ENCODE measurements at regions not wholly inside any gene's neighbourhood (a gene's known extent, or its start where the extent isn't known, plus 50 kb on each side); places are given as distances from the start of the nearest gene placed in this dataset.

GRCh38 chr1:68677684-68678351 is 180.9 kb upstream of the DEPDC1 start:
- DNase-seq (no peak), ATAC-seq (no peak)

GRCh38 chr1:68696221-68696620 is 199.3 kb upstream of the DEPDC1 start:
- no peaks in the 10 kb centered on the region for H3K27me3 ChIP-seq
- TF ChIP-seq CTCF (IDR thresholded peaks at IDR 0.05), result no peak
- H3K4me3 ChIP-seq, result no peak overlapping the region
- H3K27ac ChIP-seq, result no peak overlapping the region
- intact Hi-C loops (cut with DNase I), result no loop called here
- ATAC-seq (no peak), DNase-seq (no peak)
- 54 to 80% (median 73%) methylated on average over 3 of the region's 3 CpGs for WGBS, 4 donors
- no peaks in the 10 kb centered on the region for H3K9me3 ChIP-seq
- H3K36me3 ChIP-seq, result no peaks in the 10 kb centered on the region
- no peaks in the 10 kb centered on the region for H3K4me1 ChIP-seq

More at GRCh38 chr1:68677684-68678351, 180.9 kb upstream of the DEPDC1 start:
- H3K9me3 ChIP-seq, result no peaks in the 10 kb centered on the region
- WGBS, 4 donors, result 85 to 95% (median 91%) methylated on average over 1 of the region's 1 CpG
- H3K27me3 ChIP-seq, result no peaks in the 10 kb centered on the region
- H3K27ac ChIP-seq, result no peak overlapping the region
- H3K36me3 ChIP-seq, result no peaks in the 10 kb centered on the region
- no peaks in the 10 kb centered on the region for H3K4me1 ChIP-seq
- TF ChIP-seq POLR2A (IDR thresholded peaks at IDR 0.05) (no peak), CTCF (IDR thresholded peaks at IDR 0.05) (no peak)
- no peak overlapping the region for H3K4me3 ChIP-seq
- intact Hi-C loops (cut with DNase I), result no loop called here

GRCh38 chr1:68703921-68704354 is 207.1 kb upstream of the DEPDC1 start:
- ATAC-seq (no peak), DNase-seq (no peak)
- no peak for TF ChIP-seq POLR2A (IDR thresholded peaks at IDR 0.05)
- TF ChIP-seq CTCF (IDR thresholded peaks at IDR 0.05), result no peak
- intact Hi-C loops (cut with DNase I), result no loop called here
- 76 to 84% (median 78%) methylated on average over 2 of the region's 2 CpGs for WGBS, 4 donors
- Histone ChIP-seq H3K36me3 (no peaks in the 10 kb centered on the region), H3K27ac (no peak overlapping the region), H3K9me3 (peaks cover 0 to 8% (median under 1%) of the 10 kb centered on the region in 12 donors), H3K4me1 (peaks cover 0 to 14% (median 0%) of the 10 kb centered on the region in 12 donors), H3K27me3 (no peaks in the 10 kb centered on the region), H3K4me3 (no peak overlapping the region)

GRCh38 chr1:68704800-68705443 is 208.0 kb upstream of the DEPDC1 start:
- intact Hi-C loops (cut with DNase I), result no loop called here
- DNase-seq (no peak), ATAC-seq (no peak)
- Histone ChIP-seq H3K36me3 (no peaks in the 10 kb centered on the region), H3K4me3 (no peak overlapping the region), H3K9me3 (peaks cover 0 to 18% (median 9%) of the 10 kb centered on the region in 12 donors), H3K27me3 (no peaks in the 10 kb centered on the region), H3K27ac (no peak overlapping the region), H3K4me1 (peaks cover 0 to 14% (median 0%) of the 10 kb centered on the region in 12 donors)
- TF ChIP-seq POLR2A (IDR thresholded peaks at IDR 0.05) (no peak), CTCF (IDR thresholded peaks at IDR 0.05) (no peak)
- 46 to 50% (median 49%) methylated on average over 2 of the region's 2 CpGs for WGBS, 4 donors
